HG03280 (cell line): ENCODE measurements at regions not wholly inside any gene's neighbourhood (a gene's known extent, or its start where the extent isn't known, plus 50 kb on each side); places are given as distances from the start of the nearest gene placed in this dataset.
"Not testable (repeated sequence)": the region's sequence is repeated elsewhere in the genome, so short reads cannot be mapped to it uniquely, and the experiment has no call there.

Experiments
- ATAC-seq: cut with Tn5 transposase; IDR thresholded peaks from one replicate; pipeline ENCODE4 v1.9.1; 2021; ENCODE audit warnings: mild to moderate bottlenecking, moderate library complexity; ENCODE audit not compliant: unreplicated experiment

DNA sequence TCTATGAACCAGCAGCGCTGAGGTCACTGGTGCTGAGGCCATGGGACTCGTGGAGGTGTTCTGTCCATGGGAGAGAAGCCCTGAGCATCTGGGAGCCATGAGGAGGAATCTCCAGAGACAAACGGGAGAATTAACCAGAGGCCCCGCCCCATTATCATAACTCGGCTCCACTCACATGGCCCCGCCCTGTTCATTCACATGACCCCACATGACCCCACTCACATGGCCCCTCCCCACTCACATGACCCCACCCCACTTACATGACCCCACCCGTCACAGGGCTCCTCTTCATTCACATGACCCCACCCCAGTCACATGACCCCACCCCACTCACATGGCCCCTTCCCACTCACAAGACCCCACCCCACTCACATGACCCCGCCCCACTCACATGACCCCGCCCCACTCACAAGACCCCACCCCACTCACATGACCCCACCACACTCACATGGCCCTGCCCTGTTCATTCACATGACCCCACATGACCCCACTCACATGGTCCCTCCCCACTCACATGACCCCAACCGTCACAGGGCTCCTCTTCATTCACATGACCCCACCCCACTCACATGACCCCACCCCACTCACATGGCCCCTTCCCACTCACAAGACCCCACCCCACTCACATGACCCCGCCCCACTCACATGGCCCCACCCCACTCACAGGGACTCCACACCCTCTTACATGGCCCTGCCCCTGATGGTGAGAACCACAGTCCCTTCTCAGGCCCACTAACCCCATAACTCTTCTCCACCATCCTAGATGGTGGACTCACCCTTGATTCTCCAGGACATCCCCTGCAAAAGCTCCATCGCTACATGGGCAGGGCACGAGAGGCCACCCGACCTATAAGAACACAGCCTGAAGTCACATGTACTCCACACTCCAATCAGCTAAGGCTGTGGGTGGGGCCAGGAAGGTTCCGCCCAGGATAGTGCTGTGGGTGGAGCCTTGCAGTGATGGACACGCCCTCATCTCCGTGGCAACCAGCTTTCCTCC lies 151.1 kb upstream of the SFSWAP start:
- no peak for ATAC-seq

DNA sequence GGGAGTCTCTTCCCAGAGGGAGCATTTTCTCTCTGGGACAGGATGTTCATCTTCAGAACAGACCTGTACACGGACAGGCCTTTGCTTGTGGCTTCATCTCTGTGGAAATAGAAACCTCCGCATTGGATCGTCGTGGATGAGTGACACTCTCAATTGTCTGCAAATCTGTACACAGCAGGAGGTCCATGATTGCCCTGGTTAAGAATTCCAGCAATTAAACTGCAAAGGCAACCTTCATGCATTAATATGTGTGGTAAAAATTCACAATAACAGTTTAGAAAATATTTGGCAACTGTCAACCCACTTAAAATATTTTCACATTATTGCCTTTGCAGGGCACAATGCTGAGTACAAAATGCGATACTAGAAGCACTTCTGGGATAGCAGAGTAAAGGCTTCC lies 149.8 kb upstream of the SFSWAP start:
- ATAC-seq = no peak

DNA sequence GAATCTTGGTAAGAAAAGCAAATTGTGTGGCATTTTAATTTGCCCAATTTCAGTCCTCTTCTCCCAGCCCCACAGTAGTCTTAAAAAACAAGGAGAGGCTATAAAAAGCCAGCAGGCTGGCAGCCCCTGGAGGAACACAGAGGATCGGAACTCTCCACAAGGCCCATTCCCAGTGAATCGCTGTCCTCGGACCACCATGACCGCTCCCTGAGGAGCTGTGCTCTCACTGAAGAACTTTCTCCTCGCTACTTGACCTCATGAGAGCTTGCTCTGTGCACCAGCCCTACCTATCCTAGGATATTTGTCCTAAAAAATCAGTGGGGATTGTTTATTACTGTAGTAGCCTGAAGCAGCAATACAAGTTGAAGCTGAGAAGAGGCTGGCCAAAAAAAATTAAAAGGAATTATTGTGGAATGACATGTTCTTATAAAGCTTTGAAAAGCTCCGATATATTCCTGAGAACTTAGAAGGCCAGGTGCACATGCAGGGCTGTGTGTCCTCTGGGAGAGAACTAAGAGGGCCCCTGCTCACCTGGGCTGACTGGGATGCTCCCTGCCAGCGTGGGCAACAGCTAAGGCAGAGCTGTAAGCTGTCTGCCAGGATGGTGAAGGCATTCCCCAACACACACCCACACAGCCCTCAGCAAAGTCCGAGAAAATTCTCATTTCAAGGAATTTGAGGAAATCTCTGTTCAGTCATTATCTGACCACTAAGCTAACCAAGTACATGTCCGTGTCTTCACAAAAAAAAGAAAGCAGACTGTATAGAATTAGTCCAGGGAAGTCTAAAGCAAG lies 148.8 kb upstream of the SFSWAP start:
- no peak for ATAC-seq

DNA sequence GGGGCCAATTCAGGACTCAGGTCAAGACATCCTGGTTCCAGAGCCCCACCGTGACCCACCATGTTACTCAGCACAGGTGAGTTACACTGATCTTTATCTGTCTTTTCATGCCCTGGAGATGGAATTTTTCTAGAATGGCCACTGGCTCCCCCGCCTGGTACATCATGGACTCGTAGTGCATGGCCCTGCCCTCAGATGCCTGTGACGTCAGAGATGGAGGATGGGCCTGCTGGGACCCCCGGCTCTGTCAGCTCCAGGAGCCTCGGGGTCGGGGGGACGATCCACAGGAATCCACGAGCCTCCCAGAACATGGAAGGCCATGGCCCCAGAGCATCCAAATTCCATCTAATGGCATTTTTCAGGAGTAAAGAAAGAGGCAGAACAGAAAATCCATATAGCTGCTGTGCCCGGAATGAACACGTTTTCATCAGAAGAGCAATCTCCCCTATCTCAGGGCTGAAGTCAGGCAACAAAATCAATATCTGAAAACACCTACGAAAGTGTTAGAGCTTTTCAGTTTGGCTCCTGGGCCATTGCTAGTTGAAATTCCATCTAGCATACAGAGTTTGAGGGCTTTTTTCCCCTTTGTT lies 146.7 kb upstream of the SFSWAP start:
- ATAC-seq = not testable (repeated sequence)

DNA sequence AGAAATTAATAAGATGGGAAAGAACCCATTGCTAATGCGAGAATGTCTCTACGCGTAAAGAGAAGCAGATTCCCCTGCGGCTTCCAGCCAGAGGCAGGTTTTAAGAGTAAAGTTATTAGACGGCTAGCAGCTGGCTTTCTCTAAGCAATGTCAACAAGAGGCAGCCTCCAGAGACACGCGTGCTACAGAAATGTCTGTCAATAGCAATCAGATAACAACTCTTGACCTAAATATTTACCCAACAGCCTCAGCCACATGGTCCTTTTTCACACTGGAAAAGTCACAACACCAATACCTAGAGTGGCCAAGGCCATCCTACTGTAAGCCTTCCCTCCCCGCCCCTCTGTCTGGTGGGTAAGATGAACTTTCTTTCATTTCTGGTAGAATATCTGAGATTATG lies 146.0 kb upstream of the SFSWAP start:
- no peak for ATAC-seq

DNA sequence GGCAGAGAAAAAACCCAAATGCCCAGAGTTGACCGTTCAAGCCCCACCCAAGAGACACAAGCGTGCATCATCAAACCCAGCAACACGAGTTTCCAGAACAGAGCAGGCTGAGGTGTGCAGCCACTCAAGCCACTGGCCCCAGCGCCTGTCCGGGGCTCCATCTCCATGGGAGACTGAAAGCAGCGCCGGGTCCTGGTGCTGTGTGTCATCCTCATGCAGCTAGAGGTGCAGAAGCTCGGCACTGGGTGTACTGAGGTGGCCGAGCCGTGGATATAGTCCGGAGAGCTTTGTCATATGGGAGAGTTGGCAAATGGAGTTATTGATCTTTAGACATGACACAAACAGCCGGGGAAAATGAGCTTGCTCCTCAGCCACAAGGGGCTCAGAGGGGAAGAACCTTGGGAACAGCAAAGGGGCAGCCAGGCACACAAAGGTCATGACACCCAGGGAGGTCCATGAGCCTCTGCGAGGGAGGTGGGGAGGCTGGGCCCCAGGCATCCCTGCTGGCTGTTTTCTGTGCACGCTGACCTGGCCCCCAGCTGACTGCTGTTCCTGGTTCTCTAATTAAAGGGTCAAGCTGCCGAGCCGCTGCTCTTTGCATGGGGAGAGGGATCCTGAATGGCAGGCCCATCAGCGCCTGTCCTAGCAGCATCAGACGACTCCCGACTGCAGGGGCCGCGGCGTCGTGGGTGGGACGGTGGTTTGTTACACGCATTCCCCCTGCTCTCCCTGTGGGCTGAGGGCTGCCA lies 145.4 kb upstream of the SFSWAP start:
- ATAC-seq = no peak

DNA sequence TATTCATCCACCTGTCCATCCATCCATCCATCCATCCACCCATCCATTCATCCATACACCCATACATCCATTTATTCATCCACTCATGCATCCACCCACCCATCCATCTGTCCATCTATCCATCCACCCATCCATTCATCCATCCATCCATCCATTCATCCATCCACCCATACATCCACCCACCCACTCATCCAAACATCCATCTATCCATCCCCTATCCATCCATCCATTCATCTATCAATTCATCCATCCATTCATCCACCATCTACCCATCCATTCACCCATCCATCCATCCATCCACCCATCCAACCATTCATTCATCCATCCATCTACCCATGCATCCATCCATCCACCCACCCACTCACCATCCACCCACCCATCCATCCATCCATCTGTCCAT lies 142.6 kb upstream of the SFSWAP start:
- ATAC-seq = no peak

DNA sequence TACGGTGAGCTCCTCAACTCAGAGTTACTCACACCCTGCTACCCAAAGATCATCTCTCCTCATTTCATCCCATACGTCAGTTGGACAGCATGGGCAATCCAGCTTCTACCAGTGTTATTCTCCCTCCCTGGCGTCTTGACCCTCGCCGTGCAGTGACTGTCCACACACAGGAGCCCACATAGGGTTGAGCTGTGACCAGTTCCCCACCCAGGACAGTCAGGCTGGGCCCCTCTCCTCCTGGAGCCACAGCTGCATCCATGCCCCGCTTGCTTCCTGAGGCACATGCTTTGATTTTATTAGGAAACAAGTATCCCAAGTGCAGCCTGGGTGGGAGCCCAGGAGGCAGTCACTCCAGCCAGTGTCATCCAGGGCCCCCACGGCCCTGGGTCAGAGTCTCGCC lies 140.3 kb upstream of the SFSWAP start:
- ATAC-seq = no peak

DNA sequence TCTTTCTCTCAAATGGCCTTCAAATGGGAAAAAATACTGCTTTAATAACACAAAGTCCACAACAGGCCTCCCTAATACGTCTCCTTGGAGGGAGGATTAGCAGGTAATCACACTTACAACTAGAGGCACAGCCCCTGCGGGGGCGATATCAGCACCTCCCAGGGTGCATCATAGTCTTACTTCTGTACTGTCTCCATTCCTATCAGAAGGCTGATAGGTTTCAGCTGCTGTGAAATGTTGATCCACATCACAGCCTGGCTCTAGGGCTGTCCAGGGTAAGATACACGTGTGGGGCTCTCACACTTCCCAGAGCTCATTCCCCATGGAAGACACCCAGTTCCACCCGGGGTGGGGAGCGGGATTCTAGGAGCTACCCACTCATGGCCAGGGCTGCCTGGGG lies 139.1 kb upstream of the SFSWAP start:
- ATAC-seq = no peak

DNA sequence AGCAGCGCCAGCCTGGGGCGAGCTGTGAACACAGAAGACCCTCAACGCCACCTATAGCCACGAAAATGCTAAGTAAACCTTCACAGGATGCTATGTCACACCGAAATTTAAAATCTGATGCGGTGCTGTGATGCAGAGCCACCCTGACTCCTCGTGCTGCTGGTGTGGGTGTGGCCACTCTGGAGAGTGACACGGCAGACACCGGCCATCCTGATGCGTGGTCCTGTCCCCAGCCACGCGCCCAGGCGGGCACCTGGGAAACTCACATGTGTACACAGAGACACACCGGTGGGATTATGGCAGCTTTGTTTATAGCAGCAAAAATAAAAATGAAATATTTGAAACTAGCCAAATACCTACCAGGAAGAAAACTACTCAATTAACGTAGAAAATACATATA lies 138.3 kb upstream of the SFSWAP start:
- no peak for ATAC-seq

DNA sequence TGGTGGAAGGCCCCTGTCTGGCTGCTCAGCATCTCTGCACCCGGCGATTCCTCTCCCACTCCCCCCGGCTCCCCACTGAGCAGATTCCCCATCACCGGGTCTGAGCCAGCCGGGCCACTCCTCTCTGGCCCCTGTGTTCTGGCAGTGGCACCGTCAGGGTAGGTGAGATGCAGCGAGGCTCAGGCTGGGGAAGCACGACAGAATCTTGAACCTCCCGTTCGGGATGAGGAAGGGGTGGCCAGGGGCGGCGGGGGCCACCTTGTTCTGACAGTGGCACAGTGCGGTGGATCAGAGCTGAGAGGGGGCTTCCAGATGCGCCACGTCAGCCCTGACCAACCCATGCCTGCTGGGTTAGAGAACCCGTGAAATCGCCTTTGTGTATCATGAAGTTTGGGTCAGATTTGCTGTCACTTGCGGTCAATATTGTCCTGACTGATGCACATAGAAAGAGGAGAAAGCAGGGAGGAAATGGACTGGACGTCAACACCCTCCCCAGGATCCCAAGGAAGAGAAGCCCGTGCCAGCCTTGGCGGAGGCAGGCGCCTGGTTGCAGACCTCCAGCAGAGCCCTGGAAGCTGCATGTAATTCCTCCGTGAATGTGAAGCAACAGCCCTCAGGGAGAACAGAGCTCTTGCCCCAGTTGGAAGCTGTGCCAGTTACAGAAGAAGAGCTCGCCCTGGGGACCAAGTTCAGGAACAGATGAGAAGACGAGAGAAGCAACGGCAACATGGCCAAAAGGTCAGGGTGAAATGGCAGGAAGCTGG lies 137.1 kb upstream of the SFSWAP start:
- no peak for ATAC-seq

DNA sequence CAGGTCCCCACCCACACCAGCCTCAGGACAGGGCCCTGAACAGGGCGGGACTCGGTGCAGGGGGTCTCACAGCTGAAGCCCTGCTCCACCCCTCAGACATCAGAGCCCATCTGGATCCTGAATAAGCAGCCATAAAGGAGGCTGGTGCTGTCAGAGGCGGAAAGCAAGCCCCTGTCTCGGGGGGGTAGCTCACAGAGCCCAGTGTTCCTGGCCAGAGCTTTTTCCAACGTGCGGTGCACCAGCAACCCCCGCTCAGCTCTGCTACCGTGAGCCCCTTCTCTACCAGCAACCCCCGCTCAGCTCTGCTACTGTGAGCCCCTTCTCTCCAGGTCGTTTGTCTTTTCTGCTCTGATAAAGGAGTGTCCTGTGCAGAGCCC lies 136.5 kb upstream of the SFSWAP start:
- no peak for ATAC-seq

DNA sequence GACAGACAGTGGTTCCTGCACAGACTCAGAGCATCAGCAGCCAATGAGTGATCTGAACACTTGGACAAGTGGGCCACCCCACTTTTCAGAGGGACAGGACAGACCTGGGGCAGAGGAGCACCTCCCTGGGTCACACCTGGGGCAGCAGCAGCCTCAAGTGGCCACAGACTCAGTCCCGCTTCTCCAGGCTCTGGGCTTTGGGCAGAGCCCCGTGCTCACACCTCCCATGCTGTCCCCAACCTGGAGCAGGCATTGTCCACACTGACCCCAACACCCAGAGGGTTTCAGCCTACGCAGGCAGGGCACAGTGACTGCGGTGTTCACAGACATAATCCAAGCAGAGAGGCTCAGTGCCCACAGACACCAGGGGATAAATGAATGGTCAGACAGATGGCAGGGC lies 135.5 kb upstream of the SFSWAP start:
- no peak for ATAC-seq

DNA sequence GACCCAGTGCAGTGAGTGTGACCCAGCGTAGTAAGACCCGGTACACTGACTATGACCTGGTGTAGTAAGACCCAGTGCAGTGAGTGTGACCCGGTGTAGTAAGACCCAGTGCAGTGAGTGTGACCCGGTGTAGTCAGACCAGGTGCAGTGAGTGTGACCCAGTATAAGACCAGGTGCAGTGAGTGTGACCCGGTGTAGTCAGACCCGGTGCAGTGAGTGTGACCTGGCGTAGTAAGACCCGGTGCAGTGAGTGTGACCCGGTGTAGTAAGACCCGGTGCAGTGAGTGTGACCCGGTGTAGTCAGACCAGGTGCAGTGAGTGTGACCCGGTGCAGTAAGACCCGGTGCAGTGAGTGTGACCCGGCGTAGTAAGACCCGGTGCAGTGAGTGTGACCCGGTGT lies 134.2 kb upstream of the SFSWAP start:
- not testable (repeated sequence) for ATAC-seq

DNA sequence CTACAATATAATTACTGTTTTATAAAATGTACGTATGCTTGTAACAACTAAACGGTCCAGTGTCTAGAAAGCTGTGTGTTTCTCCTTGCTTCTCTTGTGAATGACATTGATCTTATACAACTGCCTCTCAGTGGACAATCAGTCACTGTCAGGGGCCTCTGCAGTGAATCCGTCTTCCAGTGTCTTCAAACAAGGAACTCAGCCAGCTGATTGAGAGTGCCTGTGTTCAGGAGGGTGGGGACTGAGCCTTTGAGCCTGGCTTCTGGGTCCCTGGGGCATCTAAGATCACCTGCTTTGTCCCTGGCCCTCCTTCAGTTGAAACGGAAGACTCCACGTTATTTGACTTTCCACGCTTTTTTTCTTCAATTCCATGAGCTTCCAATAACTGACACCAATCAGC lies 133.1 kb upstream of the SFSWAP start:
- ATAC-seq = no peak

DNA sequence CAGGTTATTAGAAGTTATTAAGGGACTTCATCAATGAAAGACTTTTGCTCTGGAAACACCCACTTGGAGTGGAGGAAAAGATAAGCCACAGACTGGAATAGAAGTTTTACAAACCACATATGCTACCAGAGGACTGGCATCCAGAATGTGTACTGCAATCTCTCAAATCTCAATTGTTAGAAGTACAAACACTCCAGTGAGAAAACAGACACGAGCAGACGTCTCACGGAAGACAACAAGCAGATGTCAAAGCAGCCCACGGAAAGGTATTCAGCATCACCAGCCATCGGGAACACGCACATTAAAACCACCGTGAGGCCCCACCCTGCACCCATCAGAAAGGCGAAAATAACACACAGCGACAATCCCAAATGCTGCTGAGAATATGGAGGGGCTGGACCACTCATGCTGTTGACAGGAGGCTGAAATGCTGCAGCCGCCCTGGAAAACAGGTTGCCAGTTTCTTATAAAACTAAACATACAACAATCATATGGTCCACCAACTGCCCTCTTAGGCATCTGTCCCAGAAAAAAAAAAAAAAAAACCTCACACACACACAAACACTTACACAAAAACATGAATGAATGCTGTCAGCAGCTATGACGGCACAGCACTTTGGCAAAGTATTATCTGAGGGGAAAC lies 131.9 kb upstream of the SFSWAP start:
- ATAC-seq = no peak

DNA sequence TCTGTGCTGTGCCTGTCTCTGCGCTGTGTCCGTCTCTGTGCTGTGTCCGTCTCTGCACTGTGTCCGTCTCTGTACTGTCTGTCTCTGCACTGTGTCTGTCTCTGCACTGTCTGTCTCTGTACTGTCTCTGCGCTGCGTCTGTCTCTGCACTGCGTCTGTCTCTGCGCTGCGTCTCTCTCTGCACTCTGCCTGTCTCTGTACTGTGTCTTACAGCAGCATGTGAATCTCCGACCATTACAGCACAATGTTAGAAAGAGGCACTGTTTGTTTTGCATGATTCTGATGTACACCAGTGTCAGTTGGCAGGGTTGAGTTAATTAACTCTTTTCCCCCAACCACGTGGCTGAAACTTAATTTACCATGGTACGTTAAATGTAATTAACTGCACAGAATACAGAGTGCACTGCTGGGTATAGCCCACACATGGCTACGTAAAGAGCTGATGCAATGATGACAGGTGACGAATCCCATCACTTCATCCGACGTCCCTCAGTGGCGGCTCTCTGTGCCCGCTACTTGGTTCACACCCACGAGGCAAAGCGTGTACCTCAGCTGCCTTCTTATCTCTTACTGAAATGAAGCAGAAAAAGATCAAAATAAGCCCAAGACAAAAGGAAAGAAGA lies 127.7 kb upstream of the SFSWAP start:
- no peak for ATAC-seq

DNA sequence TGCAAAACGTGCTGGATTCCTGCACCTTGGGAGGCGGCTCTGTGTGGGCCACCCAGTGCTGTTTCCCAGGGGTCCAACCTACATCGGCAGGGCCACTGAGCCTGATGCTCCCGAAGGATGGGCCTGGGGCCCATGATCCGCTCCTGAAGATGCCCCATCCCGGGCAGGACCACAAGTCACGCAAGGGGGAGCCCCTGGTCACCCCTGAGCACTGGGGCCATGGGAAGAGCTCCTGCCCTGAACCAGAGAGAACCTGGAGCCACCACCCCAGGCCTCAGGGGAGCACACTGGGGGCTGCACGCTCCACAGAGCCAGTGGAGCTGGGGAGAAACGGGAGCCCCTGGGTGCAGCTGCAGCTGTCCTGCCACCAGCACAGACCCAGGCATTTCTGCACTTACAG lies 124.6 kb upstream of the SFSWAP start:
- ATAC-seq = no peak

DNA sequence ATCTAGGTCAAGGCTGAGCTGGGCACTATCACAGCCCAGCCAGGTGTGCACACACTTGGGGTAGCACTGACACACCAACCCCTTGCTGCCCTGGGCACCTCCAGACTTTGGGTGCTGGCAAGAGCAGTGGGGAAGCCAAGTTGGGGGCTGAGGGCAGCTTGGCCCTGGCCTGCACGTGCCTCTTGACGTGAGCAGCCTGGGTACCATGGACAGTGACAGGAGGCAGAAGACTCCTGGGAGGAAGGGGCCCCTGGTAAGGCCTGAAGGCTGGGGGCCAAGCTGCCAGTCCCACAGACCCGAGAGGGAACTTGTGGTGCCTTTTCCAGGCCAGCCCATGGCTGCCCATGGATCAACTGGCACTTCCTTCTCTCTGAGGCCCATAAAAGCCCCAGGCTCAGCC lies 124.1 kb upstream of the SFSWAP start:
- ATAC-seq = no peak
